ENCODE measurements at regions not wholly inside any gene's neighbourhood (a gene's known extent, or its start where the extent isn't known, plus 50 kb on each side); places are given as distances from the start of the nearest gene placed in this dataset.
A peak's percentile ranks its signal among the peaks of the same experiment; 100 is the strongest.

GRCh38 chr11:80414181-80415165 lies 973.6 kb upstream of the TENM4 start:
- peaks cover 3% of the 10 kb centered on the region for H3K4me1 ChIP-seq (ENCODE audit: low read depth)
- peak in 1 of 2 donors; percentile 17 for DNase-seq (ENCODE audit: low read depth in 1 of 2, low spot score in 1 of 2)
- no peaks in the 10 kb centered on the region for H3K36me3 ChIP-seq
- H3K4me3 ChIP-seq = no peak overlapping the region
- no peak overlapping the region for H3K27ac ChIP-seq
- H3K27me3 ChIP-seq = no peaks in the 10 kb centered on the region
- H3K9me3 ChIP-seq (ENCODE audit: low read depth) = no peaks in the 10 kb centered on the region
- TF ChIP-seq, protein P1, sequence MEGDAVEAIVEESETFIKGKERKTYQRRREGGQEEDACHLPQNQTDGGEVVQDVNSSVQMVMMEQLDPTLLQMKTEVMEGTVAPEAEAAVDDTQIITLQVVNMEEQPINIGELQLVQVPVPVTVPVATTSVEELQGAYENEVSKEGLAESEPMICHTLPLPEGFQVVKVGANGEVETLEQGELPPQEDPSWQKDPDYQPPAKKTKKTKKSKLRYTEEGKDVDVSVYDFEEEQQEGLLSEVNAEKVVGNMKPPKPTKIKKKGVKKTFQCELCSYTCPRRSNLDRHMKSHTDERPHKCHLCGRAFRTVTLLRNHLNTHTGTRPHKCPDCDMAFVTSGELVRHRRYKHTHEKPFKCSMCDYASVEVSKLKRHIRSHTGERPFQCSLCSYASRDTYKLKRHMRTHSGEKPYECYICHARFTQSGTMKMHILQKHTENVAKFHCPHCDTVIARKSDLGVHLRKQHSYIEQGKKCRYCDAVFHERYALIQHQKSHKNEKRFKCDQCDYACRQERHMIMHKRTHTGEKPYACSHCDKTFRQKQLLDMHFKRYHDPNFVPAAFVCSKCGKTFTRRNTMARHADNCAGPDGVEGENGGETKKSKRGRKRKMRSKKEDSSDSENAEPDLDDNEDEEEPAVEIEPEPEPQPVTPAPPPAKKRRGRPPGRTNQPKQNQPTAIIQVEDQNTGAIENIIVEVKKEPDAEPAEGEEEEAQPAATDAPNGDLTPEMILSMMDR (IDR thresholded peaks at IDR 0.05; ENCODE audit: low read depth, low read length) = no peak

GRCh38 chr11:80412604-80413003 lies 971.8 kb upstream of the TENM4 start:
- TF ChIP-seq, protein P1 (IDR thresholded peaks at IDR 0.05; ENCODE audit: low read depth, low read length) = no peak
- Histone ChIP-seq H3K36me3 (no peaks in the 10 kb centered on the region), H3K4me1 (ENCODE audit: low read depth) (peaks cover 3% of the 10 kb centered on the region), H3K9me3 (ENCODE audit: low read depth) (no peaks in the 10 kb centered on the region), H3K27ac (no peak overlapping the region), H3K27me3 (no peaks in the 10 kb centered on the region), H3K4me3 (no peak overlapping the region)
- peak in 1 of 2 donors; percentile 85 for DNase-seq (ENCODE audit: low read depth in 1 of 2, low spot score in 1 of 2)

GRCh38 chr11:80393210-80393609 lies 952.4 kb upstream of the TENM4 start:
- TF ChIP-seq, protein P1 (IDR thresholded peaks at IDR 0.05; ENCODE audit: low read depth, low read length) = no peak
- no peak for DNase-seq (ENCODE audit: low read depth in 1 of 2, low spot score in 1 of 2)
- Histone ChIP-seq H3K4me1 (ENCODE audit: low read depth) (no peaks in the 10 kb centered on the region), H3K27ac (no peak overlapping the region), H3K36me3 (no peaks in the 10 kb centered on the region), H3K27me3 (no peaks in the 10 kb centered on the region), H3K4me3 (no peak overlapping the region), H3K9me3 (ENCODE audit: low read depth) (no peaks in the 10 kb centered on the region)

GRCh38 chr11:80390505-80390904 lies 949.7 kb upstream of the TENM4 start:
- no peak overlapping the region for H3K27ac ChIP-seq
- no peak for DNase-seq (ENCODE audit: low read depth in 1 of 2, low spot score in 1 of 2)
- H3K4me3 ChIP-seq = no peak overlapping the region
- no peaks in the 10 kb centered on the region for H3K27me3 ChIP-seq
- H3K36me3 ChIP-seq = no peaks in the 10 kb centered on the region
- no peaks in the 10 kb centered on the region for H3K9me3 ChIP-seq (ENCODE audit: low read depth)
- TF ChIP-seq, protein P1 (IDR thresholded peaks at IDR 0.05; ENCODE audit: low read depth, low read length) = no peak
- H3K4me1 ChIP-seq (ENCODE audit: low read depth) = no peaks in the 10 kb centered on the region

- Histone ChIP-seq H3K27me3 (no peaks in the 10 kb centered on the region), H3K4me3 (no peak overlapping the region), H3K27ac (no peak overlapping the region), H3K4me1 (ENCODE audit: low read depth) (no peaks in the 10 kb centered on the region), H3K9me3 (ENCODE audit: low read depth) (no peaks in the 10 kb centered on the region), H3K36me3 (no peaks in the 10 kb centered on the region)
- TF ChIP-seq, protein P1 (IDR thresholded peaks at IDR 0.05; ENCODE audit: low read depth, low read length) = no peak
- DNase-seq (ENCODE audit: low read depth in 1 of 2, low spot score in 1 of 2) = no peak
These were observed 947.7 kb upstream of the TENM4 start for GRCh38 chr11:80388536-80388935.
